ENCODE measurements at regions not wholly inside any gene's neighbourhood (a gene's known extent, or its start where the extent isn't known, plus 50 kb on each side); places are given as distances from the start of the nearest gene placed in this dataset.
"Not testable (repeated sequence)": the region's sequence is repeated elsewhere in the genome, so short reads cannot be mapped to it uniquely, and the experiment has no call there.

GRCh38 chr3:105108823-105109222 lies 257.9 kb upstream of the ALCAM start:
- DNase-seq: no peak

- DNase-seq: no peak
These were observed 247.8 kb upstream of the ALCAM start for GRCh38 chr3:105118905-105119304.

DNA sequence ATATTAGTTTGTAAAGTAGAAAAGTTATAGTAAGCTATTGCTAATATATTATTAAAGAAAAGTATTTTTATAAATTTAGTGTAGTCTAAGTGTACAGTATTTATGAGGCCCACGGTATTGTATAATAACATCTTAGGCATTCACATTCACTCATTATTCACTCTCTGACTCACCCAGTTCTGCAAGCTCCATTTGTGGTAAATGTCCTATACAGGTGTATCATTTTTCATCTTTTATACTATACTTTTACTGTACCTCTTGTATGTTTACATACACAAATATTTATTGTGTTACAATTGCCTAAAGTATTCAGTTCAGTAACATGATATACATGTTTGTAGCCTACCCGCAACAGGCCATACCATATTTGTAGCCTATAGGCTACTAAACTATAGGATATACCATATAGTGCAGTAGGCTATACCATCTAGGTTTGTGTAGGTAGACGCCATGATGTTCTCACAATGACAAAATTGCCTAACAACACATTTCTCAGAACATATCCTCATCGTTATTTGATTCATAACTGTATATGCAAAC lies 246.8 kb upstream of the ALCAM start:
- no peak for DNase-seq

GRCh38 chr3:105130911-105131310 lies 235.8 kb upstream of the ALCAM start:
- no peak for DNase-seq

DNA sequence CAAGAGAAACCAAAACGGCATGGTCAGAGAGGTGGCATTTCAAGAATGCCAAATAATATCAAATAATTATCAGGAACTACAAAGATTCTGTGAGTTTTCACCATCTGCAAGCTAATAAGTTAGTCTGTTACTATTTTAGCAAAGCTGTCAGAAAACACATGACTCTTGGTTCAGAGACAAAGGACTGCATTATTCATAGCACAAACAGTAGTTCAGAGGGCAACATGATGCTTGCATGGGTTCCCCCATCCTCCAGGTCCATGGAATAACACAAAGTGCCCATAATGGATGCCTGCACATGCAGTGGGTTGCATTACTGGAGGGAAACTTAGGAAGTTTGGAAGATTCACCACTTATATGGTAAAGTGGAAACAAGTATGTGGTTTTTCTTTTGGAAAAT lies 228.8 kb upstream of the ALCAM start:
- no peak for DNase-seq

DNA sequence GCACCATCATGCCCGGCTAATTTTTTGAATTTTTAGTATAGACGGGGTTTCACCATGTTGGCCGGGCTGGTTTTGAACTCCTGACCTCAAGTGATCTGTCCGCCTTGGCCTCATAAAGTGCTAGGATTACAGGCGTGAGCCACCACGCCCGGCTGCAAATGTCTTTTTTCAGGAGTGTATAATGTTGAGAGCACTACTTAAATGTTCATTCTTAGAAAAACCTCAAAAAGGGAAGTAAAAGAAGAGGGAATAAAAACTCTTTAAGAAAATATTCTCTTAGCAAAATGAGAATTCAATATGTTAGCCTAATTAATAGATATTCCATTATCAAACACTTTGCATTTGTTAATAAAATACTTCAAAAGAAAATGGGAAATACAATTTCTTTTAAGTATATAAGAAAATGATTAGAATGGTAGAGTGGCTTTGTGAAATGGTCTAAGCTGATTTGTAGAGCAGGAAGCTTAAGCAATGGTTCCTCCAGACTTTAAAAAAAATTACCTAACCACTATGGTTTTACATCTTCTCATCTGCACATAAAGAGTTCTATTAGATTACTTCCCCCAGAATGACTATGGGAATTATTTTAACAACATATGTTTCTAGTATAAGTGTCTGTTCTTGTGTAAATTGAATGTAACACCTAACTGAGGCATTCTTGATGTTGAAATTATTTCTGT lies 226.7 kb upstream of the ALCAM start:
- DNase-seq: no peak

DNA sequence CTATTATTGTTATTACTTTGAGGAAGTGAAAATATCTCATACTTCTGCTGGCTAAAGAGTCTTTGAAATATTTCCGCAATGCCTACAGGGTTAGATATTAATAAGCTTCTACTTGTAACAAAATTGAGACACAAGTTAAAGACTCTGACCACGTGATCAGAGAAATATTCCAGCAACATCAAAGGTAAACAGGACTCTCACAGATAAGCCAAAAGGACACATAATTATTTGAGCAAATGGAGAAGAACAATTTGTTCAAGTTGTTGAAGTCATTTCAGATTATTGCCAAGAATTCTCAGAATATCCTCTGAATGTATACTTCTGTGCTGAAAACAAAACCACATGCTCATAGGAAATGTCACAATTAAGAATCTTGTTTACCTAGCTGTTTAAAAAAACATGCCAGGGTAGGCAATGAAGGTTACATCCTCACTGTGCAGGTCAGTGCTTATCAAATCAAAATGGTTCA lies 225.8 kb upstream of the ALCAM start:
- no peak for DNase-seq

DNA sequence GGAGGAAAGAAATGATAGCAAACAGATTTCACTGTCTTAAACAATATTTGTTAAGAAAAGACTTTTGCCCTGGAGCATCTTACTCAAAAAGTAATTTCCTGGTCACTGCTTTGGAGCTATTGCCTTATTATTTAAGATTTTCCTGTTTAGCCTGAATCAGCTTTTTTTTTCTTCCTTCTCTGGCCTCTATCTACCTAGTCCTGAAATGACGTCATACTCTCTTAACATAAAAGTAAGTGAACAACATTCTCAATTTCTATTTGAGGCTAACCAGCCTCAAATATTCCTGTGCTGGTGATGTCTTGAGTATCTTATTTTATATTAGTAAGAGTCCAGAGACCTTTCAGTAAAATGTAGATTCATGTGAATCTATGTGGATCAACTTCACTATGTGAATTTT lies 221.9 kb upstream of the ALCAM start:
- no peak for DNase-seq

DNA sequence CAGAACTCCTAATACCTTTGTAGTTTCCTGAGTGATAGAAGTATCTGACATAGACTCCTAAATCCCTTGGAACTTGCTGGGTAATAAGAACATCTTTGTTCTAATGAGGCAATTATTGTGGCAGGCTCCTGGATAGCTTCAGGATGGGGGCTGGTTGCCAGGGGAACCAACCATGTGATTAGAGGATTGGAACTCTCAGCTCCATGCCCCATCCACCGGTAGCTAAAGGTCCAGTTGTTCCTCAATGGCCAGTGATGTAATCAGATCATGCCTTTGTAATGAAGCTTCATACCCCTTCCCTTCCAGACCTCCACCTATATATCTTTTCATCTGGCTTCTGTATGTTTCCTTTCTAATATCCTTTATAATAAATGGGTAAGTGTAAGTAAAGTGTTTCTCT lies 221.2 kb upstream of the ALCAM start:
- no peak for DNase-seq

DNA sequence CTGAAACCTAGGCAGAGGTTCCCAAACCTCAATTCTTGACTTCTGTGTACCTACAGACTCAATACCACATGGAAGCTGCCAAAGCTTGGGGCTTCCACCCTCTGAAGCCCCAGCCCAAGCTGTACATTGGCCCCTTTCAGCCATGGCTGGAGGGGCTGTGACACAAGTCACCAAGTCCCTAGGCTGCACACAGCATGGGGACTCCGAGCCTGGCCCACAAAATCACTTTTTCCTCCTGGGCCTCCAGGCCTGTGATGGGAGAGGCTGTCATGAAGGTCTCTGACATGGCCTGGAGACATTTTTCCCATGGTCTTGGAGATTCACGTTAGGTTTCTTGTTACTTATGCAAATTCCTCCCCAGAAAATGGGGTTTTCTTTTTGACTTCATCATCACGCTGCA lies 217.5 kb upstream of the ALCAM start:
- not testable (repeated sequence) for DNase-seq

DNA sequence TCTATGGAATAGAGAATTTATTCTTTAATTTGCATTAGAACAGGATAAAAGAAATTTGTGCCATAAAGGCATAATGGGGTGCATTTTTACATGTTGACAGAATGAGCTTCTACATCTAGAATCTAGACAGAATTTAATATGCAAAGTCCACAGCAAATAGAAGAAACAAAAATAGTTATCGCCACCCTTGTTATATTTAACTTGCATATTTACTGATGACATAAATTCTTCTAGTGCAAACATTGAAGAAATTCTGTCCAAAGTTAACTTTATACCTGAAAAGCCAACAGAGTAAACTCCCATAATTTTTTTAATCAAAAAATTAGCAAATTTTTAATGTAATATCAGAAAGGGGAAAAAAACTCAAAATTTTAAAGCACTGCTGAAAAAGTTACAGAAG lies 213.7 kb upstream of the ALCAM start:
- DNase-seq: no peak

GRCh38 chr3:105154692-105155091 lies 212.0 kb upstream of the ALCAM start:
- DNase-seq: no peak

DNA sequence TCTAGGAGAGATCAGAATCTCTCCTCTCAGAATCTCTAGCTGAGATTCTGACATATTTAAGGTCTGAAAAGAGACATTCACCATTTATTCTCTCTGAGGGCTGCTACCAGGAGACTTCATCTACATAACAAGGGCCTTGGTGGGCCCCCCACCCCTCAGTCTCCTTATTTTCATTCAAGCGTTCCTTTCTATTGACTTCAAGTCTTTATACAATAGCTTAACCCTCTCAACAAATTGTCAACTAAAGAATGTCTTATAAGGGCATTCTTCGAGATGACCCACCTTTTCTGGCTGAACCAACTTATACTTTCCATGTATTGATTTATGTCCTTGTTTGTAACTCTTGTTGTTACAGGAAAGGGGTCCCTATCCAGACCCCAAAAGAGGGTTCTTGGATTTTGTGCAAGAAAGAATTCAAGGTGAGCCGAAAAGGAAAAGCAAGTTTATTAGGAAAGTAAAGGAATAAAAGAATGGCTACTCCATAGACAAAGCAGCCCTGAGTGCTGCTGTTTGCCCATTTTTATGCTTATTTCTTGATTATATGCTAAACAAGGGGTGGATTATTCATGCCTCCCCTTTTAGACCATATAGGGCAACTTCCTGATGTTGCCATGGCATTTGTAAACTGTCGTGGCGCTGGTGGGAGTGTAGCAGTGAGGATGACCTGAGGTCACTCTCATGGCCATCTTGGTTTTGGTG lies 209.5 kb upstream of the ALCAM start:
- DNase-seq: no peak

- DNase-seq: no peak
These were observed 209.0 kb upstream of the ALCAM start for GRCh38 chr3:105157766-105158085.

GRCh38 chr3:105158286-105158685 lies 208.4 kb upstream of the ALCAM start:
- DNase-seq: no peak

DNA sequence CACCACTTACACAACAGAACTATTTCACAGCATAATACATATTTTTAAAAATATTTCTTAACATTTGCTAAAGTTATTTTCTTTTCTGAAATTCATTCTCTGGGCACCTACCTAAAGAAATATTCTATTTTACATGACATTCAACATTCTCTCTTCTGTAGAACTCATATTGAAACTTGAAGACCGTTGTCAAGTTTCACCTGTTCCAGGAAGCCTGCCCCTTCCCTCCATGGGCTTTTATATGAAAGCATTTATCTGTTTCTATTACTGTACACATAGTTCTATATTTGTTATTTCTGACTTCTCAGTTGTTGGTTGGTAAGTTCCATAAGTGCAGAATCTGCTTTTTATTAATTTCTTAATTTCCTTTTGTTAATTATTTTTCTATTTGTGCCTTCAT lies 204.3 kb upstream of the ALCAM start:
- DNase-seq: no peak

GRCh38 chr3:105166893-105167292 lies 199.8 kb upstream of the ALCAM start:
- DNase-seq: no peak

DNA sequence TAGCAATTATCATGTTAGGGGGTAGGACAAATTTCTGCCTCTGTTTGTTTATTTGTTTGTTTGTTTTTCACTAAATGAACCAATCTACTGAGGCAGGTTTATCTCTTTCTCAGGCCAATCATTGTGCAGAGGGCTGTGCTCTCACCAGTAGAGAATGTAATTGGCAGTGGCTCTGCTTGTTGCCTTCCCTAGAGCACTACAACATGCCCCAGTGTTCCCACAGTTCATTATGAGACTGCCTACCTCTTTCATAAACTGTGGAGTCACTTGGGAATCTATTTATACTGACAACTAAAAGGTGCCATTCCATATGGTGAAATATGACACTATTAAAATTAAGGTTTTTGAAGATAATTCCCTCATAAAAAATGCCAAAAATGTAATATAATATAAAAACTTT lies 196.3 kb upstream of the ALCAM start:
- no peak for DNase-seq

- no peak for DNase-seq
These were observed 192.6 kb upstream of the ALCAM start for GRCh38 chr3:105174017-105174615.

DNA sequence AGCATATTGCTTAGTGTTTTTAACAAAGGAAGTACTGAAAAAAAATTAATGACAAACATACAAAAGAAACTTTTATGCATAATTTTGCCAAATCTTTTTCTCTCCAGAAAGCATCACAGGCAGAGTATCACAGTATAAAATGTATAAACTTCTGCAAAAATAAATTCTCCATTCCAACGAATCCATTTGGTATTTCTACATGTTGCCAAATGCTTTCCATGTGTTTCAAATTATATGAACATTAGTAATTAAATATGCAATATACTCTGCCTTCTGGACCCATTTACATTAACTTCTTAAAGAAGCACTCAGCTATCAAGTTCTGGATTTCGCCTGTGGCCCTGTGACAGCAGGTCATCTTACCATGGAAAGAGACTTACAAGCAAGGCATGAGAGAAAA lies 189.1 kb upstream of the ALCAM start:
- DNase-seq: no peak

DNA sequence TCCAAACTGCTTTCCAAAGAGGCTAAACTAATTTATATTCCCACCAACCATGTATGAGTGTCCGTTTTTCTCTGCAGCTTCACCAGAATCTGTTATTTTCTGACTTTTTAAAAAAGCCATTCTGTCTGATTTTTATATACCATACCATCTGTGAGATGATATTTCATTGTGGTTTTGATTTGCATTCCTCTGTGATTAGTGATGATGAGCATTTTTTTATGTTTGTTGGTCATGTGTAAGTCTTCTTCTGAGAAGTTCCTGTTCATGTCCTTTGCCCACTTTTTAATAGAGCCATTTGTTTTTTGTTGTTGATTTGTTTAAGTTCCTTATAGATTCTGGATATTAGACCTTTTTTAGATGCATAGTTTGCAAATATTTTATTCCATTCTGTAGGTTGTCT lies 179.4 kb upstream of the ALCAM start:
- no peak for DNase-seq

- DNase-seq: no peak
These were observed 171.4 kb upstream of the ALCAM start for GRCh38 chr3:105195260-105195659.

DNA sequence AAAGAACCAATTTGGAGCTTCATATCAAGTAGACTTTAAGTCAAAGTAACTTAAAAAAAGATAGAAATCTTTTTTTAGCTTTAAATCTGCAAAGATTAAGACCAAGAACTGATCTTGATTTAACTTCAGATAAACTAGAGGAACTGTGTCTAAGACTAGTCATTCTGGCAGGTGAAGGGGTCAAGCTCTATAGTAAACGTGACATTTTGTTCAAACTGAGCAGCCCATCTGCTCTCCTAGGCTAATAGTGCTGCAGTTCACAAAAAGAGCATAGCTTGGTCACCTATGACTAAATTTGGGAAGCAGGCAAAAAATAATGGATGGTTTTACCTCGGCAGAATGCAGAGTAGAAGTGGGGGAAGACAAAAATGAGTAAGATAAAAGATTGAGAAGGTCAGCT lies 168.8 kb upstream of the ALCAM start:
- no peak for DNase-seq

- no peak for DNase-seq
These were observed 167.5 kb upstream of the ALCAM start for GRCh38 chr3:105199217-105199616.

Data from activated CD4-positive, alpha-beta T cell treated with anti-CD3 and anti-CD28 coated beads for 4 hours (primary cell).